ENCODE measurements at regions not wholly inside any gene's neighbourhood (a gene's known extent, or its start where the extent isn't known, plus 50 kb on each side); places are given as distances from the start of the nearest gene placed in this dataset.

DNA sequence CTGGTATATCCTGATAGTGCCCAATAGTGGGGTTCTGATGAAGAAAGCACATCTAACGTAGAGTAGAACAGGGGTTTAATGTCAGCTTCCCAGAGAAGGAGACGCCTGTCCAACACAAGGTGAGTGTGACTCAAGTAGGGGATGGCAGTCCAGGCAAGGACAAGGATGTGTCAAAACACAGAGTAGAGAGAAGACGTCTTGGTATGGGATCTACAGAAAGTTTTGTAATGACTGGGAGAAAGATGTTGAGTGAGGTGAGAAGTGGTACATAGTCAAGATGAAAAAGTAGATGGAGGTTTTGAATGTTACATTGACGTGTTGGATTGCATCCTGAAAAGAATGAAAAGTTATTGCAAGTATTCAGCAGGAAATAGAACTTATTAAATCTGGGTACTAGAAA lies 124.4 kb downstream of the TMA16 start:
- DNase-seq (ENCODE audit: extremely low spot score in 2 of 2) = no peak
- no peak for TF ChIP-seq POLR2A (IDR thresholded peaks at IDR 0.05)
- no peak for TF ChIP-seq POLR2AphosphoS5 (IDR thresholded peaks at IDR 0.05; ENCODE audit: insufficient read depth in 1 of 2, low read depth in 1 of 2)
- TF ChIP-seq, protein P1, sequence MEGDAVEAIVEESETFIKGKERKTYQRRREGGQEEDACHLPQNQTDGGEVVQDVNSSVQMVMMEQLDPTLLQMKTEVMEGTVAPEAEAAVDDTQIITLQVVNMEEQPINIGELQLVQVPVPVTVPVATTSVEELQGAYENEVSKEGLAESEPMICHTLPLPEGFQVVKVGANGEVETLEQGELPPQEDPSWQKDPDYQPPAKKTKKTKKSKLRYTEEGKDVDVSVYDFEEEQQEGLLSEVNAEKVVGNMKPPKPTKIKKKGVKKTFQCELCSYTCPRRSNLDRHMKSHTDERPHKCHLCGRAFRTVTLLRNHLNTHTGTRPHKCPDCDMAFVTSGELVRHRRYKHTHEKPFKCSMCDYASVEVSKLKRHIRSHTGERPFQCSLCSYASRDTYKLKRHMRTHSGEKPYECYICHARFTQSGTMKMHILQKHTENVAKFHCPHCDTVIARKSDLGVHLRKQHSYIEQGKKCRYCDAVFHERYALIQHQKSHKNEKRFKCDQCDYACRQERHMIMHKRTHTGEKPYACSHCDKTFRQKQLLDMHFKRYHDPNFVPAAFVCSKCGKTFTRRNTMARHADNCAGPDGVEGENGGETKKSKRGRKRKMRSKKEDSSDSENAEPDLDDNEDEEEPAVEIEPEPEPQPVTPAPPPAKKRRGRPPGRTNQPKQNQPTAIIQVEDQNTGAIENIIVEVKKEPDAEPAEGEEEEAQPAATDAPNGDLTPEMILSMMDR (IDR thresholded peaks at IDR 0.05) = no peak
- H3K27me3 ChIP-seq = no peaks in the 10 kb centered on the region
- H3K4me1 ChIP-seq = no peaks in the 10 kb centered on the region
- H3K36me3 ChIP-seq = no peaks in the 10 kb centered on the region
- H3K4me3 ChIP-seq = no peak overlapping the region
- no peak overlapping the region for H3K27ac ChIP-seq
- no peaks in the 10 kb centered on the region for H3K9me3 ChIP-seq
- intact Hi-C loops (cut with DNase I) = no loop called here

DNA sequence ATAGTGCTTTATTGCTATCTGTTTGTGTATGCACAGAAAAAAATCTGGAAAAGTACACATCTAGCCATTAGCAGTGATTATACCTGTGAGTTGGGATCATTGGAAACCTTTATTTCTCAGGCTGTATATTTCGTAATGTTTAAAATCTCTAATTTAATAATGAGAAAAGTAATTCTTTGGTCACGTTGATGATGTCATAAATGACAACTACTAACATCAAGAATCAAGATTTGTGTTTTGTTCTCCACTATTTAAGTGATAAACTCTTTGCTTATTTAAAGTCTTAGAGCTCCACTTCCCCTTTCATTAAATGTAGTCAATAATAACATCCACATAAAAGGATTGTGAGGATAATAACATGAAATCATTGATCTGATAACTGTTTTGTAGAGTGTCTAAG lies 126.2 kb downstream of the TMA16 start:
- H3K27ac ChIP-seq = no peak overlapping the region
- intact Hi-C loops (cut with DNase I) = no loop called here
- no peaks in the 10 kb centered on the region for H3K9me3 ChIP-seq
- no peak for DNase-seq (ENCODE audit: extremely low spot score in 2 of 2)
- H3K4me3 ChIP-seq = no peak overlapping the region
- TF ChIP-seq, protein P1 (IDR thresholded peaks at IDR 0.05) = no peak
- TF ChIP-seq POLR2A (IDR thresholded peaks at IDR 0.05) (no peak), POLR2AphosphoS5 (IDR thresholded peaks at IDR 0.05; ENCODE audit: insufficient read depth in 1 of 2, low read depth in 1 of 2) (no peak)
- H3K4me1 ChIP-seq = no peaks in the 10 kb centered on the region
- no peaks in the 10 kb centered on the region for H3K36me3 ChIP-seq
- no peaks in the 10 kb centered on the region for H3K27me3 ChIP-seq

DNA sequence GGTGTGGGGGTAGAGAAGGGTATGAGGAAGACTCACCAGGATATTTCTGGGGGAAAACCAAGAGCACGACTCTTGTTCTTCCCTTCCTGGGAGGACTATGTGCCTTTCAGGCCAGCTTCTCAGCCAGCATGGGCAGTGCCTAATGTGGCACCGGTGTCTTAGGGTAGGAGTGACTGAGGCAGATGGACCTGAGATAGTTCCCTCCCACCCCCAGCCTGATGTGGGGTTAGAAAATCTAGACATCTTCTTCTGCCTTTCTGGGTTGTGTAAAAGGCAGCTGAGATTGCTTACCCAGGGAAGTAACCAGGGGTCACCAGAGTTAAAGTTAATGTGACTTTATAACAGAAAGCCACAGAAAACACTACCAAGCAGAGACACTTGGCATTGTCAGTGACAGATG lies 127.3 kb downstream of the TMA16 start:
- H3K36me3 ChIP-seq = no peaks in the 10 kb centered on the region
- H3K27ac ChIP-seq = no peak overlapping the region
- H3K4me1 ChIP-seq = no peaks in the 10 kb centered on the region
- H3K4me3 ChIP-seq = no peak overlapping the region
- intact Hi-C loops (cut with DNase I) = no loop called here
- DNase-seq (ENCODE audit: extremely low spot score in 2 of 2) = no peak
- no peaks in the 10 kb centered on the region for H3K27me3 ChIP-seq
- H3K9me3 ChIP-seq = no peaks in the 10 kb centered on the region
- TF ChIP-seq POLR2AphosphoS5 (IDR thresholded peaks at IDR 0.05; ENCODE audit: insufficient read depth in 1 of 2, low read depth in 1 of 2) = no peak
- TF ChIP-seq, protein P1 (IDR thresholded peaks at IDR 0.05) = no peak
- TF ChIP-seq POLR2A (IDR thresholded peaks at IDR 0.05) = no peak

DNA sequence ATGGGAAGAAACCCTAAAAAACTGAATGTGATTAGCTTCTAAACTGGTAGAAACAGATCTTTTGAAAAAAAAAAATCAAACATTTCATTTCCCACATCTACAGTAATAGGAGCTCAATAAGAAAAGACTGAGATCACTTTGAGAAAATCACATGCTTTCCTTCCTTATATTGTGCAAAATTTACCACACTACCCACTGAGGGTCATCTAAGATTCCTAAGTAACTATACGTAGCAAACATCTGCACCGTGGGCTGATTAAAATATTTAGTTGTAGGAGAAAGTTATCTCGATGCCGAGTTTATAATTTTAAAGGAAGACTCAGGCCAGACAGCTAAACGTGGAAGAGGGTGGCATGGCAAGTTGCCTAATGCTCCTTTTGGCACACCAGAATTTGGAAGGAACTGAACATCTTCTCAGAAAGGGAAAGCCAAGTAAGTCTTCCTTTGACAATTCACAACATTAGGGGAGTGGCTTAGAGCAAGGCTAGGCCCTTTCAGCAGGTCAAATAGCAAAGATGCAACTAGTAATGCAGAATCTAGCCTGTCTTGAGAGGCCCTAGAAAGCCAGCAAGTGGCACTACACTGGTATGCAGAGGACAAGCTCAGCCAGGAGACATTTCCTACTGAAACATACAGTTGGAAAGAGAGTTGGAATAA lies 128.0 kb downstream of the TMA16 start:
- DNase-seq (ENCODE audit: extremely low spot score in 2 of 2) = no peak
- no peaks in the 10 kb centered on the region for H3K4me1 ChIP-seq
- TF ChIP-seq, protein P1 (IDR thresholded peaks at IDR 0.05) = no peak
- no peak for TF ChIP-seq POLR2A (IDR thresholded peaks at IDR 0.05)
- no peak for TF ChIP-seq POLR2AphosphoS5 (IDR thresholded peaks at IDR 0.05; ENCODE audit: insufficient read depth in 1 of 2, low read depth in 1 of 2)
- H3K4me3 ChIP-seq = no peak overlapping the region
- H3K27me3 ChIP-seq = no peaks in the 10 kb centered on the region
- H3K27ac ChIP-seq = no peak overlapping the region
- no peaks in the 10 kb centered on the region for H3K36me3 ChIP-seq
- H3K9me3 ChIP-seq = no peaks in the 10 kb centered on the region
- intact Hi-C loops (cut with DNase I) = no loop called here

DNA sequence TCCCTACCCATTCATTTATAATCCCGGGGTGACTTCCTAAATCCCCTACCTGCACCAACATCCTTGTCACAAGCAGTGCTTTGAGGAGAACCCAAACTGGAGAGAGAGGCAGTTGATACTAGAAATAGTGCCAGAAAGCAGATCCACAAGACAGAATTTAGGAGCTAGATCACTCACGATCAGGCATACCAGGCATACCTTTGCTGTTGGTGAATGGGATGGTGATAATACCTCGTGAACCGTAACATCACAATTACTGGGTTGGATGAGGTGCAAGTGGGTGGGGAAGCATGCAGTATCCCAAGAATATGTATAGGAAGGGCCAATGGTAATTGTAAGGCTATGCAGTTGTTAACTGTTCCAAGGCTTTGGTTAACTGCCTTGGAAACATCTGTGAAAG lies 129.3 kb downstream of the TMA16 start:
- Histone ChIP-seq H3K27ac (no peak overlapping the region), H3K36me3 (no peaks in the 10 kb centered on the region), H3K4me3 (no peak overlapping the region), H3K9me3 (no peaks in the 10 kb centered on the region), H3K27me3 (no peaks in the 10 kb centered on the region), H3K4me1 (no peaks in the 10 kb centered on the region)
- no peak for TF ChIP-seq POLR2AphosphoS5 (IDR thresholded peaks at IDR 0.05; ENCODE audit: insufficient read depth in 1 of 2, low read depth in 1 of 2)
- TF ChIP-seq, protein P1 (IDR thresholded peaks at IDR 0.05) = no peak
- TF ChIP-seq POLR2A (IDR thresholded peaks at IDR 0.05) = no peak
- DNase-seq (ENCODE audit: extremely low spot score in 2 of 2) = no peak
- intact Hi-C loops (cut with DNase I) = no loop called here

All from vagina (tissue), 2 donors.